Stimulated activated naive CD8-positive, alpha-beta T cell treated with anti-CD3 and anti-CD28 coated beads, Interleukin-15, Interleukin-2, amounts not matched to agents 100 ng/mL and 50 ng/mL, for 24 hours (primary cell): ENCODE measurements at regions not wholly inside any gene's neighbourhood (a gene's known extent, or its start where the extent isn't known, plus 50 kb on each side); places are given as distances from the start of the nearest gene placed in this dataset.

Experiments used
- H3K27ac Mint-ChIP-seq: one replicate; pipeline ENCODE4 v1.8.0; 2021; ENCODE audit warnings: mild to moderate bottlenecking, mixed read lengths
- H3K27me3 Mint-ChIP-seq: one replicate; pipeline ENCODE4 v1.8.0; 2021; ENCODE audit warnings: mixed read lengths
- H3K36me3 Mint-ChIP-seq: one replicate; pipeline ENCODE4 v1.8.0; 2021; ENCODE audit warnings: low read depth, mixed read lengths
- H3K4me1 Mint-ChIP-seq: one replicate; pipeline ENCODE4 v1.8.0; 2021; ENCODE audit warnings: low read depth, mixed read lengths
- H3K4me3 Mint-ChIP-seq: one replicate; pipeline ENCODE4 v1.8.0; 2021; ENCODE audit warnings: mild to moderate bottlenecking, mixed read lengths
- H3K9me3 Mint-ChIP-seq: one replicate; pipeline ENCODE4 v1.8.0; 2021; ENCODE audit warnings: mixed read lengths

GRCh38 chr1:67991546-67991945, 58.9 kb downstream of the DIRAS3 start:
- H3K27me3 Mint-ChIP-seq, result no peaks in the 10 kb centered on the region
- H3K36me3 Mint-ChIP-seq, result no peaks in the 10 kb centered on the region
- no peak overlapping the region for H3K4me3 Mint-ChIP-seq
- H3K4me1 Mint-ChIP-seq, result no peaks in the 10 kb centered on the region
- H3K9me3 Mint-ChIP-seq, result peaks cover 15% of the 10 kb centered on the region
- H3K27ac Mint-ChIP-seq, result no peak overlapping the region

DNA sequence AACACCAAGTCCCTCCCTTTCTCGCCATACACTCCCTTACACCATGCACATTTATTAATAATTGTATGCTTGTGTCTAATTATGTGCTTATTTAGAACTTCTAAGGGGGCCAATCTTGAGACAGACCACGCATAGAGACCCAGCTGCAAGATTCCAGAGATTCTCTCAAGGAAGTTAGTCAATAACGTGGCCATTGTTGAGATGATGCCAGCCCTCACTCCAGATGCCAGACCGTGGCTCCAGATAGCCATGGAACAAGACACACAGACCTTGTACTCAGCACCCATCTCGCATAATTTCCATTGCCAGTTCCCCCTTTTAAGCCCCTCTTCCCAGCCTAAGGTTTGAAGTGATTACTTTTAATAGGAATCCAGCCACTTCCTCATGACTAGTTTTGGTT, 62.4 kb downstream of the DIRAS3 start:
- Mint-ChIP-seq H3K27ac (no peak overlapping the region), H3K9me3 (peaks cover 7% of the 10 kb centered on the region), H3K36me3 (no peaks in the 10 kb centered on the region), H3K4me1 (no peaks in the 10 kb centered on the region), H3K4me3 (no peak overlapping the region), H3K27me3 (no peaks in the 10 kb centered on the region)

GRCh38 chr1:67987046-67987799, 63.2 kb downstream of the DIRAS3 start:
- Mint-ChIP-seq H3K27me3 (no peaks in the 10 kb centered on the region), H3K9me3 (peaks cover 1% of the 10 kb centered on the region), H3K27ac (no peak overlapping the region), H3K4me3 (no peak overlapping the region), H3K36me3 (no peaks in the 10 kb centered on the region), H3K4me1 (no peaks in the 10 kb centered on the region)

- Mint-ChIP-seq H3K4me3 (no peak overlapping the region), H3K4me1 (no peaks in the 10 kb centered on the region), H3K36me3 (no peaks in the 10 kb centered on the region), H3K27ac (no peak overlapping the region), H3K27me3 (no peaks in the 10 kb centered on the region), H3K9me3 (no peaks in the 10 kb centered on the region)
Measured at GRCh38 chr1:67983867-67984266, 66.6 kb downstream of the DIRAS3 start.

- H3K27me3 Mint-ChIP-seq, result no peaks in the 10 kb centered on the region
- H3K9me3 Mint-ChIP-seq, result no peaks in the 10 kb centered on the region
- H3K4me3 Mint-ChIP-seq, result no peak overlapping the region
- H3K4me1 Mint-ChIP-seq, result no peaks in the 10 kb centered on the region
- H3K36me3 Mint-ChIP-seq, result no peaks in the 10 kb centered on the region
- H3K27ac Mint-ChIP-seq, result no peak overlapping the region
Measured at GRCh38 chr1:67980028-67980427, 70.4 kb downstream of the DIRAS3 start.

GRCh38 chr1:67979532-67979931, 70.9 kb downstream of the DIRAS3 start:
- Mint-ChIP-seq H3K27ac (no peak overlapping the region), H3K36me3 (no peaks in the 10 kb centered on the region), H3K4me3 (no peak overlapping the region), H3K4me1 (no peaks in the 10 kb centered on the region), H3K9me3 (no peaks in the 10 kb centered on the region), H3K27me3 (no peaks in the 10 kb centered on the region)

DNA sequence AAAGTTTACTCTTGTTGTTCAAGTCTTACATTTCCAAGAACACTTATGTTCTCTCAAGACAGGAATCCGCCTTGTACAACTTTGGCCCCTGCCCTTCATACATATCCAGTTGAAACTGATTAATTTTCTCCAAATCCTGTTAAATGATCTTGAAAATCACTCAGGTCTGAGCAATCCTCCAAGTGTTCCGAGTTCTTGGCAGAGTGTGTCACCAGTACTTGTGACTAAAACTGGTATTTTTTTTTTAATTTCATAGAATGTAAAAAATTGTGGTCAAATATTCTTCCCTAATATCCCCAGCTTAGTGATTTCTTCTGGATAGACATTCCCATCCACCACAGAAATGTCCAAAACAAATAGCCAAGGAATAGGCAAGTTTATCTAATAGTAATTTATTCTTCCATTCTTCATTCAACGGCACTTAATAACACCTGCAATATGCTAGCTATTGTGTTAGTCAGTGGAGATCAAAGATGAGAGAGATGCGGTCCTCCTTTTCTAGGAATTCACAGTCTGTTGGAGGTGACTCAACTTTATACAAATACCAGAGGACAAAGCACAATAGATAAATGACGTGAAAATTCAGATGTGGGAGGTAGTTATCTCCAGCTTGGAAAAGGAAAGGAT, 71.4 kb downstream of the DIRAS3 start:
- Mint-ChIP-seq H3K36me3 (no peaks in the 10 kb centered on the region), H3K9me3 (no peaks in the 10 kb centered on the region), H3K27me3 (no peaks in the 10 kb centered on the region), H3K27ac (no peak overlapping the region), H3K4me1 (no peaks in the 10 kb centered on the region), H3K4me3 (no peak overlapping the region)

DNA sequence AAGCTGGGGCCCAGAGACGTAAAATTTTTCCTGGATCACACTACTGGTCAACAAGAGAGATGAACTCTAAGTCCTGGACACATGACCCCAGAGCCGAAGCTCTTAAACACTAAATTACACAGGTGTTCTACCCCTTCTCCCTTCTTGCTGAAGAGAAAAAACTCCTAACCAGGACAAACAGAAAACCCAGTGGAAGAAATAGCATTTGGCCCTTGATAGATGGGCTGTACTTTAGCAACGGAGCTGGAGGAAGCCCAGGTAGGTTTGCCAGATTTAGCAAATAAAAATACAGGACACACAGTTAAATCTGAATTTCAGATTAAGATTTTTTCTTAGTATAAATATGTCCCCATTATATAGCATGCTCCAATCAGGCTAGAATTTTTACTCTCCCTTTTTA, 72.7 kb downstream of the DIRAS3 start:
- Mint-ChIP-seq H3K9me3 (no peaks in the 10 kb centered on the region), H3K27ac (no peak overlapping the region), H3K4me1 (no peaks in the 10 kb centered on the region), H3K36me3 (no peaks in the 10 kb centered on the region), H3K4me3 (no peak overlapping the region), H3K27me3 (peaks cover 3% of the 10 kb centered on the region)

DNA sequence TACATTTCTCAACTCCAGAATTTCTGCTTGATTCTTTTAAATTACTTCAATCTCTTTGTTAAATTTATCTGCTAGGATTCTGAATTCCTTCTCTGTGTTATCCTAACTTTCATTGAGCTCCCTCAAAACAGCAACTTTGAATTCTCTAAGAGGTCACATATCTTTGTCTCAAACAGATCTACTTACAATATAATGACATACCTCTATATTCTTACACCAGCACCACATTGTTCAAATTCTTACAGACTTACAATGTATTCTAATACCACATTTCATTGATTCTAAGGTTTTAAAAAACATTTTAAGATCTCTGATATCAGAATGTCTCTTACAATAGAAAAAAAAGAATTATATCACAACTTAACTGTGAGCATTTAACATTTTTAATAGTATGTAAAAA, 77.4 kb downstream of the DIRAS3 start:
- peaks cover 14% of the 10 kb centered on the region for H3K9me3 Mint-ChIP-seq
- H3K27ac Mint-ChIP-seq, result no peak overlapping the region
- H3K36me3 Mint-ChIP-seq, result no peaks in the 10 kb centered on the region
- no peaks in the 10 kb centered on the region for H3K4me1 Mint-ChIP-seq
- no peak overlapping the region for H3K4me3 Mint-ChIP-seq
- H3K27me3 Mint-ChIP-seq, result peaks cover 3% of the 10 kb centered on the region

GRCh38 chr1:67970088-67970487, 80.3 kb downstream of the DIRAS3 start:
- Mint-ChIP-seq H3K27me3 (peaks cover 3% of the 10 kb centered on the region), H3K9me3 (peaks cover 14% of the 10 kb centered on the region), H3K27ac (no peak overlapping the region), H3K4me3 (no peak overlapping the region), H3K36me3 (no peaks in the 10 kb centered on the region), H3K4me1 (no peaks in the 10 kb centered on the region)

GRCh38 chr1:67969446-67969845, 81.0 kb downstream of the DIRAS3 start:
- no peaks in the 10 kb centered on the region for H3K36me3 Mint-ChIP-seq
- no peak overlapping the region for H3K4me3 Mint-ChIP-seq
- H3K27ac Mint-ChIP-seq, result no peak overlapping the region
- H3K4me1 Mint-ChIP-seq, result no peaks in the 10 kb centered on the region
- H3K9me3 Mint-ChIP-seq, result peaks cover 14% of the 10 kb centered on the region
- peaks cover 3% of the 10 kb centered on the region for H3K27me3 Mint-ChIP-seq

- H3K9me3 Mint-ChIP-seq, result peaks cover 29% of the 10 kb centered on the region
- no peaks in the 10 kb centered on the region for H3K4me1 Mint-ChIP-seq
- no peaks in the 10 kb centered on the region for H3K36me3 Mint-ChIP-seq
- no peaks in the 10 kb centered on the region for H3K27me3 Mint-ChIP-seq
- H3K27ac Mint-ChIP-seq, result no peak overlapping the region
- no peak overlapping the region for H3K4me3 Mint-ChIP-seq
Measured at GRCh38 chr1:67966666-67967009, 83.8 kb downstream of the DIRAS3 start.

DNA sequence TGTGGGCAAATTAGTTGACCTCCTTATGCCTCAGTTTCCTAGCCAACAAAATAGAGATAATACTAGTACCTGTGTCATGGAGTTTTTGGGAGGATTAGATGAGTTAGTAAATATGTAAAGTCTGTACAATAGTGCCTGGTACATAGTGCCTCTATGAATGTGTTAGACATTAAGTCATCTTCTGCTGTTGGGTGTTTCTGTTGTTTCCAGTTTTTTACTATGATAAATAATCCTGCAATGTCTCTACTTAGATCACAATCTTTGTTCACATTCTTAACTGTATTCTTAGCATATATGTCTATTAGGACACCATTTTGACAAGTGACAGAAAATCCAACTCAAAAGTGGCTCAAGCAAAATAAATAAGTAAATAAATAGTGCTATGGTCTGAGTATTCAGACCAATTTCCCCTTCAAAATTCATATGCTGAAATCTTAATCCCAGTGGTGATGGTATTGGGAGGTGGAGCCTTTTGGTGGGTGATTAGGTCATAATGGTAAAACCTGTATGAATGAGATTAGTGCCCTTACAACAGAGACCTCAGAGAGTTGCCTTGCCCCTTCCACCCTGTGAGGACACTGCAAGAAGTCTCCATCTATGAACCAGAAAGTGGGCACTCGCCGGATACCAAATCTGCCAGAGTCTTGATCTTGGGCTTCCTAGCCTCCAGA, 84.3 kb downstream of the DIRAS3 start:
- Mint-ChIP-seq H3K4me3 (no peak overlapping the region), H3K36me3 (no peaks in the 10 kb centered on the region), H3K27me3 (no peaks in the 10 kb centered on the region), H3K4me1 (no peaks in the 10 kb centered on the region), H3K9me3 (peaks cover 29% of the 10 kb centered on the region), H3K27ac (no peak overlapping the region)

DNA sequence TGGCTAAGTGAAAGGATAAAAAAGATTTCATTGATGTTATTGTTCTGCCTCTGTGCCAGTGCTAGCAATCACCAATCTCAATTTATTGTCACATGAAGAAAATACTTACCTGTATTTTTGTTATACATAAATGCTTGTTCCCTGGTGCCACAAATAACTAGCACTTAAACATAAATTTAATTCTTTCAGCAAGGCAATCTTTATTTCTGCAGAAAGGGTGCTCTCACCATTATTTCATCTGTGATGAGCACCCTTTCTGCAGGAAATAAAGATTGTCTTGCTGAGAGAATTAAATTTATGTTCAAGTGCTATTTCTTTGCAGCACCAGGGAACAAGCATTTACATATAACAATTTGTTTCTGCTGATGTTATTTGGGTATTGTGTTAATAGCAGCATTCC, 87.2 kb downstream of the DIRAS3 start:
- Mint-ChIP-seq H3K4me1 (no peaks in the 10 kb centered on the region), H3K36me3 (no peaks in the 10 kb centered on the region), H3K27ac (no peak overlapping the region), H3K9me3 (peaks cover 15% of the 10 kb centered on the region), H3K27me3 (no peaks in the 10 kb centered on the region), H3K4me3 (no peak overlapping the region)

DNA sequence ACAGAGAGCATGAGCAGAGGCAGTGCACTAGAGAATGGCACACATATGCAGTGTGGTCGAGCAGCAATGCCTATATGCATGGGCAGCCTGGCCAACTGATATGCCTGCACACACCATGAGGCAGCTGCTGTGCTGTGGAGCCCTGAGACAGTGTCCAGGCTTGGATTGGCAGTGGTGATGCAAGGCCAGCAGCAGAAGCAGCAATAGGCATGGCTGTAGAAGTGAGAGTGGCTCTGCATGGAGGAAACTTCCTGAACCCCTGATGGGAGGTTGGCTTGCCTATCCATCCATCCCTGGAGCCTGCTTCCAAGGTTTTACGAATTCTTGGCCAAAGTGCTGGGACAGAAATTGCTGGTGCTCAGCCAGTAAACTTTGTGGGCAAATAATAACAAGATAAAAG, 89.7 kb downstream of the DIRAS3 start:
- Mint-ChIP-seq H3K27me3 (no peaks in the 10 kb centered on the region), H3K9me3 (peaks cover 15% of the 10 kb centered on the region), H3K4me1 (no peaks in the 10 kb centered on the region), H3K36me3 (no peaks in the 10 kb centered on the region), H3K27ac (no peak overlapping the region), H3K4me3 (no peak overlapping the region)
